ENCODE measurements at regions not wholly inside any gene's neighbourhood (a gene's known extent, or its start where the extent isn't known, plus 50 kb on each side); places are given as distances from the start of the nearest gene placed in this dataset.
"Not testable (repeated sequence)": the region's sequence is repeated elsewhere in the genome, so short reads cannot be mapped to it uniquely, and the experiment has no call there.

GRCh38 chr14:106228541-106229158 lies 702.3 kb downstream of the TMEM121 start:
- TF ChIP-seq CTCF (IDR thresholded peaks at IDR 0.05): no peak
- no peak for TF ChIP-seq POLR2AphosphoS5 (IDR thresholded peaks at IDR 0.05; ENCODE audit: insufficient read depth in 1 of 2, low read depth in 1 of 2)
- TF ChIP-seq POLR2A (IDR thresholded peaks at IDR 0.05): no peak
- intact Hi-C loops (cut with DNase I): no loop called here
- no peaks in the 10 kb centered on the region for H3K36me3 ChIP-seq

GRCh38 chr14:106230071-106230470 lies 703.7 kb downstream of the TMEM121 start:
- Histone ChIP-seq H3K4me1 (no peaks in the 10 kb centered on the region), H3K27ac (no peak overlapping the region), H3K27me3 (no peaks in the 10 kb centered on the region), H3K36me3 (no peaks in the 10 kb centered on the region), H3K9me3 (no peaks in the 10 kb centered on the region), H3K4me3 (no peak overlapping the region)
- no peak for TF ChIP-seq CTCF (IDR thresholded peaks at IDR 0.05)
- no peak for TF ChIP-seq POLR2A (IDR thresholded peaks at IDR 0.05)
- TF ChIP-seq POLR2AphosphoS5 (IDR thresholded peaks at IDR 0.05; ENCODE audit: insufficient read depth in 1 of 2, low read depth in 1 of 2): no peak
- intact Hi-C loops (cut with DNase I): no loop called here
- DNase-seq (ENCODE audit: extremely low spot score in 2 of 2): no peak

More at GRCh38 chr14:106228541-106229158, 702.3 kb downstream of the TMEM121 start:
- Histone ChIP-seq H3K4me3 (no peak overlapping the region), H3K4me1 (no peaks in the 10 kb centered on the region), H3K27me3 (no peaks in the 10 kb centered on the region), H3K9me3 (no peaks in the 10 kb centered on the region), H3K27ac (no peak overlapping the region)
- no peak for DNase-seq (ENCODE audit: extremely low spot score in 2 of 2)

DNA sequence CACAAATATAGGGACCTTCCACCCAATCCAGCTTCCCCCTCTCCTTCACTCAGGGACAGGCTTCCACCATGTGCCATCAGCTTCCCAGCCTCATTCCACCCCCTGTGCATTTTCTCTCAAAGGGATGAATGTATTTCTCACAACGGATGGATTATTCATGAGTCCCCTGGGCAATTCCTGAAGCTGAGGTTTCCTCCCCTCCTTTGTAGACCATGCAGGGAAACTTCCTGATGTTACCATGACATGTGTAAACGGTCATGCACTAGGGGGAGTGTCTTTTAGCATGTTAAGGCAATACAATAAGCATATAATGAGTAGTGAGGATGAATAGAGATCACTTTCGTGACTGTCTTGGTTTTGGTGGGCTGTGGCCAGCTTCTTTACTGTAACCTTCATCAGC lies 706.8 kb downstream of the TMEM121 start:
- H3K9me3 ChIP-seq; H3K36me3 ChIP-seq; H3K4me1 ChIP-seq; H3K4me3 ChIP-seq; DNase-seq (ENCODE audit: extremely low spot score in 2 of 2); H3K27ac ChIP-seq; intact Hi-C loops (cut with DNase I); H3K27me3 ChIP-seq: not testable (repeated sequence)

GRCh38 chr14:106234525-106235254 lies 708.3 kb downstream of the TMEM121 start:
- DNase-seq (ENCODE audit: extremely low spot score in 2 of 2); intact Hi-C loops (cut with DNase I); H3K27ac ChIP-seq; H3K27me3 ChIP-seq; H3K9me3 ChIP-seq; H3K4me1 ChIP-seq; H3K4me3 ChIP-seq; H3K36me3 ChIP-seq: not testable (repeated sequence)

DNA sequence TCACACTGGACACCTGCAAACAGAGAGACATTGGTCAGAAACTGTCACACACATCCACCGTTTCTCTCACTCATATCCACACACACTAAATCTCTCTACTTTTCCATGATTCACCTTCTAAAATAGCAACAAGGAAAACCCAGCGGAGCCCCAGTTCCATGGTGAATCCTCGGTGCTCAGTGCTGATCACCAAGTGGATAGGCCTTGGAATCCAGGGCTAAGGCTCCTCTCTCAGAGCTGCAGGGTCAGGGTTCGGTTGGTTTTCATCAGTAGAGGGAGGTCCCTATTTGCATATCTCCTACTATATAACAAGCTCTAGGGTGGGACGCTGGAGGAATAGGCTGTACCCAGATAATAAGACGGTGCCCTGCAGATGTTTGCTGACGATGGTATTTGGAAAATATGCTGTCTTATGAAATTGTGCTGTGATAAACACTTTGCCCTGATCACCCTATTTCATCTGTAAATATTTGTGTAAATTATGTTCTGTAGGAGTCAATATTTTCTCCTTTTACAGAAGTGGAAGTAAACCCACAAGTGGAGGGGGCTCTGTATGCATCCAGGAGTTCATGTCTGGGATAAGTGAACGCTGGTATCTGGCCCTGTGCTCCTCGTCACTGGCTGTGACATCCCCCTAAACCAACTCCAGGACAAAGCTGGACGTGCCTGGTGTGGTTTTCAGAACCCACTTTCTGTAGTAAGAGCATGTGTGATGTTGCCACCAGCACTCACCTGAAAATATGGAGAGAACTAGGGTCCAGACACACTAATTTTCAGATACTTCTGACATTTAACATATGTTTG lies 709.2 kb downstream of the TMEM121 start:
- intact Hi-C loops (cut with DNase I): no loop called here
- TF ChIP-seq POLR2A (IDR thresholded peaks at IDR 0.05) (no peak), POLR2AphosphoS5 (IDR thresholded peaks at IDR 0.05; ENCODE audit: insufficient read depth in 1 of 2, low read depth in 1 of 2) (no peak), CTCF (IDR thresholded peaks at IDR 0.05) (no peak)
- Histone ChIP-seq H3K9me3 (no peaks in the 10 kb centered on the region), H3K36me3 (no peaks in the 10 kb centered on the region), H3K27ac (no peak overlapping the region), H3K4me3 (no peak overlapping the region), H3K4me1 (no peaks in the 10 kb centered on the region), H3K27me3 (no peaks in the 10 kb centered on the region)
- no peak for DNase-seq (ENCODE audit: extremely low spot score in 2 of 2)
